ENCODE measurements at regions not wholly inside any gene's neighbourhood (a gene's known extent, or its start where the extent isn't known, plus 50 kb on each side); places are given as distances from the start of the nearest gene placed in this dataset.

- ATAC-seq (no peak), DNase-seq (no peak)
- Histone ChIP-seq H3K27me3 (no peaks in the 10 kb centered on the region), H3K4me3 (no peak overlapping the region), H3K4me1 (no peaks in the 10 kb centered on the region), H3K36me3 (no peaks in the 10 kb centered on the region), H3K27ac (no peak overlapping the region), H3K9me3 (no peaks in the 10 kb centered on the region)
- TF ChIP-seq, protein P1, sequence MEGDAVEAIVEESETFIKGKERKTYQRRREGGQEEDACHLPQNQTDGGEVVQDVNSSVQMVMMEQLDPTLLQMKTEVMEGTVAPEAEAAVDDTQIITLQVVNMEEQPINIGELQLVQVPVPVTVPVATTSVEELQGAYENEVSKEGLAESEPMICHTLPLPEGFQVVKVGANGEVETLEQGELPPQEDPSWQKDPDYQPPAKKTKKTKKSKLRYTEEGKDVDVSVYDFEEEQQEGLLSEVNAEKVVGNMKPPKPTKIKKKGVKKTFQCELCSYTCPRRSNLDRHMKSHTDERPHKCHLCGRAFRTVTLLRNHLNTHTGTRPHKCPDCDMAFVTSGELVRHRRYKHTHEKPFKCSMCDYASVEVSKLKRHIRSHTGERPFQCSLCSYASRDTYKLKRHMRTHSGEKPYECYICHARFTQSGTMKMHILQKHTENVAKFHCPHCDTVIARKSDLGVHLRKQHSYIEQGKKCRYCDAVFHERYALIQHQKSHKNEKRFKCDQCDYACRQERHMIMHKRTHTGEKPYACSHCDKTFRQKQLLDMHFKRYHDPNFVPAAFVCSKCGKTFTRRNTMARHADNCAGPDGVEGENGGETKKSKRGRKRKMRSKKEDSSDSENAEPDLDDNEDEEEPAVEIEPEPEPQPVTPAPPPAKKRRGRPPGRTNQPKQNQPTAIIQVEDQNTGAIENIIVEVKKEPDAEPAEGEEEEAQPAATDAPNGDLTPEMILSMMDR (IDR thresholded peaks at IDR 0.05) = no peak
- intact Hi-C loops (cut with DNase I) = no loop called here
Observed at GRCh38 chr1:60196026-60196425, 122.5 kb upstream of the C1orf87 start.

- H3K36me3 ChIP-seq = no peaks in the 10 kb centered on the region
- no peaks in the 10 kb centered on the region for H3K27me3 ChIP-seq
- TF ChIP-seq, protein P1 (IDR thresholded peaks at IDR 0.05) = no peak
- no peaks in the 10 kb centered on the region for H3K4me1 ChIP-seq
- no peak overlapping the region for H3K27ac ChIP-seq
- ATAC-seq (no peak), DNase-seq (no peak)
- intact Hi-C loops (cut with DNase I) = no loop called here
- no peaks in the 10 kb centered on the region for H3K9me3 ChIP-seq
- H3K4me3 ChIP-seq = no peak overlapping the region
Observed at GRCh38 chr1:60185684-60186083, 112.1 kb upstream of the C1orf87 start.

GRCh38 chr1:60184521-60184920 is 111.0 kb upstream of the C1orf87 start:
- Histone ChIP-seq H3K4me1 (no peaks in the 10 kb centered on the region), H3K27ac (no peak overlapping the region), H3K27me3 (no peaks in the 10 kb centered on the region), H3K9me3 (no peaks in the 10 kb centered on the region), H3K36me3 (no peaks in the 10 kb centered on the region), H3K4me3 (no peak overlapping the region)
- intact Hi-C loops (cut with DNase I) = no loop called here
- TF ChIP-seq, protein P1 (IDR thresholded peaks at IDR 0.05) = no peak
- DNase-seq (no peak), ATAC-seq (no peak)

DNA sequence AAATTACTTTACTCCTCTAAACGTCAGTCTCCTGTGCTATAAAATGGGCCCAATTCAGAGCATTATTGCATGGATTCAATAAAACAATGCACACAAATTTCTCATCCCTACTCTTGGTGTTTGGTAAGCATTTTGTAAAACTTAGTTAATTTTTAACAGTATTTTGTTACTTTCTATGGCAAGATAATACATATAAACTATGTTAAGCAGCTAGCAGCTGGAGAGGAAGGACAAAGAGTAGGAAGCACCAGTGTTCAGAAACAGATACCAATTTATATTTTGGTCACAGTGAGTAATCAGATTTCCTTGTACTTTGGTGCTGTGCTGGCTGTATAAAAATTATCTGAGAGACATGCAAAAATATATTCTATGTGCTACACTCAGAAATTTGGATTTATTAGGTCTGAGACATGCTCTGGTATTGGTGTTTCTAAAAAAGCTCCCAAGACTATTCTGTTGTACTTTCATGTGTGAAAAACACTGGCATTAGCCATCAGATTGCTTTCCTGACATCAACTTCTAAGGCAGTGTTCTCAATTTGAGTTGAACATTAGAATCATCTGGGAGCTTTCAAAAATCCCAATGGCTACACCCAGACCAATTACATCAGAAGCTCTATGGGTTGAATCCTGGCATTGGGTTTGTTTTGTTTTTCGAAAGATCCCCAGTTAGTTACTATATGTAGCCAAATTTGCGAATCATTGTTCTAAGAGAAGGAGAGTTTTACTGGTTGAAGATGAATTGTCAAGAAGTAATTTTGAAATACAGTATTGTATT is 100.3 kb upstream of the C1orf87 start:
- ATAC-seq (no peak), DNase-seq (no peak)
- H3K9me3 ChIP-seq = no peaks in the 10 kb centered on the region
- no peaks in the 10 kb centered on the region for H3K4me1 ChIP-seq
- H3K4me3 ChIP-seq = no peak overlapping the region
- intact Hi-C loops (cut with DNase I) = no loop called here
- no peaks in the 10 kb centered on the region for H3K27me3 ChIP-seq
- H3K36me3 ChIP-seq = no peaks in the 10 kb centered on the region
- no peak overlapping the region for H3K27ac ChIP-seq
- TF ChIP-seq, protein P1 (IDR thresholded peaks at IDR 0.05) = no peak

GRCh38 chr1:60173006-60173405 is 99.4 kb upstream of the C1orf87 start:
- DNase-seq = no peak
- H3K4me3 ChIP-seq = no peak overlapping the region
- TF ChIP-seq, protein P1 (IDR thresholded peaks at IDR 0.05) = no peak

More at GRCh38 chr1:60173006-60173405, 99.4 kb upstream of the C1orf87 start:
- H3K27me3 ChIP-seq = no peaks in the 10 kb centered on the region
- no peaks in the 10 kb centered on the region for H3K4me1 ChIP-seq
- H3K27ac ChIP-seq = no peak overlapping the region
- ATAC-seq = no peak
- no peaks in the 10 kb centered on the region for H3K36me3 ChIP-seq
- H3K9me3 ChIP-seq = no peaks in the 10 kb centered on the region
- intact Hi-C loops (cut with DNase I) = no loop called here
